ENCODE measurements at regions not wholly inside any gene's neighbourhood (a gene's known extent, or its start where the extent isn't known, plus 50 kb on each side); places are given as distances from the start of the nearest gene placed in this dataset.

DNA sequence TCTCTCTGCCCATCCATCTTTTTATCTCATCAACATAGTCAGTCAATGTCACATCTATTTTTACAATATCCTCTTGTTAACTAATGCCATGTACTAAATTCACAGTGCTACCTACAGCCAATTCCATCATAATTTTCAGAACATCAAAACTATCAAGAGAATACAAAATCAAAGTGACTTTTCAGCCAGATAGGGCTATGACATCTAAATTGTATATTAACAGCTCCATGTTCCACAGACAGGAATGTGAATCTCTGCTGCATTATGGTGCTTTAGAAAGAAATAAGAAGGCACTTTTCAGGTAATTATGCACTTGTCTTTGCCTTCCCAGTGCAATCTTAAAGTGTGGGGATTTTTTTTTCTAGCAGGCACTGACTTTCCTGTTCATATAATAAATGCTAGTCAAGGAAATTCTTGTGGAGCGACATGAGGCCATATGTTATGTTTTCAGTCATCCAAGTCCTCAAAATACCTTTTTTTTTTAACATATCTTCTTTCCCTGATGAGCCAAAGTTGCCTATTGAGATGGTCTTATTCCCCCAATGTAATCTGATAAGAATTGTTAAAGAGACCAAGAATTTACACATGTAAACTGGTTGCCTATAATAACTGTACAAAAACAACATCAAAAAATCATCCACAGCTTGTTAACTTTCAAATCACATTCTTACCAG is 252.0 kb upstream of the CNTN3 start:
- TF ChIP-seq POLR2A (IDR thresholded peaks at IDR 0.05; ENCODE audit: control extremely low read depth in 1 of 2, low read depth in 2 of 2, low read length in 2 of 2) (no peak), KDM4A (IDR thresholded peaks at IDR 0.05; ENCODE audit: low read depth, low read length, severe bottlenecking) (no peak)
- TF ChIP-seq, protein P1, sequence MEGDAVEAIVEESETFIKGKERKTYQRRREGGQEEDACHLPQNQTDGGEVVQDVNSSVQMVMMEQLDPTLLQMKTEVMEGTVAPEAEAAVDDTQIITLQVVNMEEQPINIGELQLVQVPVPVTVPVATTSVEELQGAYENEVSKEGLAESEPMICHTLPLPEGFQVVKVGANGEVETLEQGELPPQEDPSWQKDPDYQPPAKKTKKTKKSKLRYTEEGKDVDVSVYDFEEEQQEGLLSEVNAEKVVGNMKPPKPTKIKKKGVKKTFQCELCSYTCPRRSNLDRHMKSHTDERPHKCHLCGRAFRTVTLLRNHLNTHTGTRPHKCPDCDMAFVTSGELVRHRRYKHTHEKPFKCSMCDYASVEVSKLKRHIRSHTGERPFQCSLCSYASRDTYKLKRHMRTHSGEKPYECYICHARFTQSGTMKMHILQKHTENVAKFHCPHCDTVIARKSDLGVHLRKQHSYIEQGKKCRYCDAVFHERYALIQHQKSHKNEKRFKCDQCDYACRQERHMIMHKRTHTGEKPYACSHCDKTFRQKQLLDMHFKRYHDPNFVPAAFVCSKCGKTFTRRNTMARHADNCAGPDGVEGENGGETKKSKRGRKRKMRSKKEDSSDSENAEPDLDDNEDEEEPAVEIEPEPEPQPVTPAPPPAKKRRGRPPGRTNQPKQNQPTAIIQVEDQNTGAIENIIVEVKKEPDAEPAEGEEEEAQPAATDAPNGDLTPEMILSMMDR (IDR thresholded peaks at IDR 0.05; ENCODE audit: control extremely low read depth in 1 of 3, insufficient read depth in 1 of 3, low read depth in 1 of 3, low read length in 3 of 3), result no peak
